GM18858 (cell line): ENCODE measurements at regions not wholly inside any gene's neighbourhood (a gene's known extent, or its start where the extent isn't known, plus 50 kb on each side); places are given as distances from the start of the nearest gene placed in this dataset.
A peak's percentile ranks its signal among the peaks of the same experiment; 100 is the strongest.

Experiments
- ATAC-seq: cut with Tn5 transposase; IDR thresholded peaks from one replicate; pipeline ENCODE4 v1.9.1; 2021; ENCODE audit not compliant: unreplicated experiment

DNA sequence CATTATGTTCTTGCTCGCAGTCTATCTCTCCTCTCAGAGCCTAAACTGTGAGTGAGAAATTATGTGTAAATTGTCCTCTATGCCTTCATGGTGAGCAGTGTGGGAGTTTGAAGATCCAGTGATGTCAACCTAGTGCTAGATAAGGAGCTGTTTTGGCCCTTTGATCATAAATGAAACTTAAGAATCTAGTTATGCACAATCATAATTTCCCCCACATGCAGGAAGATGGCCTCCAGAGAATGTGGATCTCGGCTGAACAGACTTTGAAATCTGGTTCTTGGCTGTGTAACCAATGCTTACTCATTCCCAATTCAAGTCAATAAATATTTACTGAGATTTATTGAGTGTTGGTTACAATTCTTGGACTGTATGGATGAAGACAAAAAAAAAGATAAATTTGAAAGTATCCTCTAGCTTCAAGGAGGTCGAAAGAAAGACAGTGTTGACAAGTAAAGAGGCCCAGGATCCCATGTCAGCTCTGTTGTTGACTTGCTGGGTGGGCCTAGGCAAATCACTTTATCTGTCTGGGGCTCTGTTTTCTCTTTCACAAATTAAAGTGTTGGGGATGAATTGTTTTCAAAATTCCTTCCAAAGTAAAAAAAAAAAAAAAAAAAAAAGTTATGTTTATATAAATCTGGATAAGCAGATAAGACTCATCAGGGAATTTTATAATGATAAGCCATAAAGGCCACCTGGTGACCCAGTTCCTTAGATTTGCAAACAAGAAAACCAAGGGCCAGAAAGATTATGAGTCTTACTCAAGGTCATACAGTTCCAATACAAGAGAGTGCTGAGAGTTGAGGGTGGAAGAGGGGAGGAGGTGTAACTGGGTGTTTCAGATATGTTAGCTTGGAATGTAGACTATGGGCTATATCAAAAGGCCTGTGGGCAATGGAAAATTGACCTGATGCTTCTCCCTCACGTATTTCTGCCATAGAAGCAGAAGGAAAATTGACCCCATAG lies 969.9 kb downstream of the KCNMA1 start:
- ATAC-seq, result no peak

DNA sequence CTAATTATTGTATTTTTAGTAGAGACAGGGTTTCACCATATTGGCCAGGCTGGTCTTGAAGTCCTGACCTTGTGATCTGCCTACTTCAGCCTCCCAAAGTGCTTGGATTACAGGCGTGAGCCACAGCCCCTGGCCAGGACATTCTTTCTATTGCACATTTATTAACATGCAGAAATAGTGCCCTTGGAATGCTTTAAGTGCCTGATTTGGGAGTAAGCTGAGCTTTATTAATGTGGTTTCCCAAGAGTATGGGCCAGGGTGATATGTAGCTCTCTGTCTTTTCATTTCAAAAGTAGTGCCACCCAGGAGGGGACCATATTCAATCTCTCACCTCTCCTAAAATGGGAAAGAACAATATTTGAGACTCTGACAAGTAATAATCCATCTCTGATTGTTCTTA lies 970.7 kb downstream of the KCNMA1 start:
- no peak for ATAC-seq

DNA sequence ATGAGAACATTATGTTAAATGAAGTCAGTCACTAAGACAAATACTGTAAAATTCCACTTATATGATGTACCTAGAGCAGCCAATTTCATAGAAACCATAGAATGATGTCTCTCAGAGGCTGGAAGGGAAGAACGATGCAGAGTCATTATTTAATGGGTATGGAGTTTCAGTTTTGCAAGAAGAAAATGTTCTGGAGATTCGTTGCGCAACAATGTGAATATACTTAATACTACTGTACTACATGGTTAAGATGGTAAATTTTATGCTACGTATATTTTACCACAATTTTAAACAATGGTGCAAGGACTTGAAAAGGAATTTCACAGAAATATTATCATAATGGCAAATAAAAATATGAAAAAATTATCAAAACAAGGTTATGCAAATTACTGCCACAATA lies 972.6 kb downstream of the KCNMA1 start:
- ATAC-seq, result no peak

DNA sequence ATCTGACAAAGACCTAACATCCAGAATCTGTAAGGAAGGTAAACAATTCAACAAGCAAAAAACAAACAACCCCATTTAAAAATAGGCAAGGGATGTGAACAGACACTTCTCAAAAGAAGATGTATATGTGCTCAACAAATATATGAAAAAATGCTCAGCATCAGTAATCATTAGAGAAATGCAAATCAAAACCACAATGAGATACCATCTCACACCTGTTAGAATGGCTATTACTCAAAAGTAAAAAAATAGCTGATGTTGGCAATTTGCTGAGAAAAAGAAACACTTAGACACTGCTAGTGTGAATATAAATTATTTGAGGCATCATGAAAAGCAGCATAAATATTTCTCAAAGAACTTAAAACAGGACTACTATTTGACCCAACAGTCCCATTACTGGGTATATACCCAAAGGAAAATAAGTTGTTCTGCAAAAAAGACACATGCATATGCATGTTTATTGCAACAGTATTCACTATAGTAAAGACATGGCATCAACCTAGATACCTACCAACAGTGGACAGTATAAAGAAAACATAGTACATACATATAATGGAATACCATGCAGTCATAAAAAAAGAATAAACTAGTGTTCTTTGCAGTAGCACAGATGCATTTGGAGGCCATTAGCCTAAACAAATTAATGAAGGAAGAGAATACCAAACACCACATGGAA lies 980.1 kb downstream of the KCNMA1 start:
- no peak for ATAC-seq

DNA sequence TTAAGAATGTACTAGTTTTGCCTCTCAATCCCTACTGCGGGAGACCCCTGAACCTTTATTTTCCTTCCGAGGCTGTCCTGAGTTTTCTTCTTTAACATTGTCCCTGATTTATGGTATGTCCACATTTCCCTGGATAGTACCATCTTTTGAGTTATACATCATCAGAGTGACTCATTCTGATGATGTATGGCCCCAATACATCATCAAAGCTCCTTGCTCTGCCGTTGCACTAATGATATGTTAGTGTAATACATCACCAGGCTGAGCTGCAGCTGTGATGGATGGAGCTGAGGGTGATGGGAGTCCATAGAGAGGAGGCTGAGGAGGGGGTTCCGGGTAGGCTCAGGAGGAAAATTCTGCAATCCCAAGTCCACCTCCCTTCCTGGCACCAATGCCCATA lies 986.5 kb downstream of the KCNMA1 start:
- no peak for ATAC-seq

DNA sequence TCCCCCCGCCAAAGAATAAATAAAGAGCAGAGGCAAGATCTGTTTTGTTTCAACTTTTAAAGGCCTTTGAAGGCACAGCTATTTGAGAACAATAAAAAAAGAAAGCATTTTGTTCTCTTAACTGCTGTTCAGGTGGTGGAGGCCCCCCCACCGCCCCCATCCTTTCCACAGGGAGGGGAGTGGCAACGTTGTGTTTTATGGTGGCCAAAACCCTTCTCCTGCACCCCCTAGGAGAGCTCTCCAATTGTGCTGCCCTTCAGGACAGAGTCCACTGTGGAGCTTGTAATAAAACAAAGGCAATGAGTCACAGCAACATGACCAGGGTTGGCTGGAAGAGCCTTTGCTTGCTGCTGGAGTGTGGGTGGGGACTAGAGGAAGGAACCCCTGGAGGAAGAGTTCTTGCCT lies 987.9 kb downstream of the KCNMA1 start:
- ATAC-seq, result no peak

DNA sequence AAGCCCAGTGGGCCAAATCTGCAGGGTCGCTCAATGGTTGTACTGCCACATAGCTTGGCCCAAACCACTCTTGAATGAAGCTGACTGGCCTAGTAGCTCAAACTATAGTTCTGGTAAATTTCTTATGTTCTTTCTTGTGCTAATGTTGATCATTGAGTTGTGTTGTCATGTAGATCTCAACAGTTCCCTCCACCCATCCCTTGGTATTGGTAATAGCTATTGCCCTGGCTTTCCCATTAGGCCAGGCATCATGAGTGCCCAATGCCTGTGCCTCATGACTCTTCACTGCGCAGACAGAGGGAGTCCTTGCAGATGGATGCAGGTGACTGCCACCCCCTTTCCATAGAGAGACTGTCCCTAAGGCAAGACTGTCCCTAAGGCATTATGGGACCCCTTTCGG lies 988.4 kb downstream of the KCNMA1 start:
- no peak for ATAC-seq

DNA sequence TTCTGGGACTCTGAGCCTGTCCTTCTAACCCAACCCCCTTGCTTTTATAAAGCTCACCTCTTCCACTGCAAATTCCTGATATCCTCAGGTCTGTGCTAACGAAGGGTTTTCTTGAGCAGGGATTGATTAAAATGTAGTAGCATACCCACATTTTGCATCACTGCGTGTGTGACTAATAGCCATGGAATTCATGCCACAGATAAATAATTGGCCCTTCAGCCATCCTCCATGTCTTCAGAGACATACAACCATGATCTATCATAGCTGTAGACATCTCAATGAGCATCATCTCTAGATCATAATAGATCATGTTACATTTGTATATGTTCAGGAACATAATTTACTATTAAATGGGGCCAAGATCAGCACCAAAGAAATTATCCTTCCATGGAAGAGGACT lies 990.3 kb downstream of the KCNMA1 start:
- no peak for ATAC-seq

DNA sequence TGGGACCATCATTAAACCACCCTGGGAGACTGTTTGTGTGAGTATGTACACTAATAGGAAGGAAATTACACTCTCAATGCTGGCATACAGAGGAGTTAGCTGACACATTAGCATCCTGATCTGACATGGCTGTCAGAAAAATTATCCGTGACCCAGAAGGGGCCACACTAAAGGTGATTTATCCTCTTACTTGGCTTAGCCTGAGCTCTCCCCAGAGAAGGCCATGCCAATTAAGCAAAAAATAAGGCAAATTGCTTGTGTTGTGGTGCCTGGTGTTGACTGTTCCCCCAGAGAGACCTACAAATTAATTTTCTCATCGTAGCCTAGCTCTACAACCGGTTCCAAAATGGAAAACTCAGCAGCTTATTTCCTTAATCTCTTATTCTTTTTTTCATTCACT lies 992.3 kb downstream of the KCNMA1 start:
- no peak for ATAC-seq

DNA sequence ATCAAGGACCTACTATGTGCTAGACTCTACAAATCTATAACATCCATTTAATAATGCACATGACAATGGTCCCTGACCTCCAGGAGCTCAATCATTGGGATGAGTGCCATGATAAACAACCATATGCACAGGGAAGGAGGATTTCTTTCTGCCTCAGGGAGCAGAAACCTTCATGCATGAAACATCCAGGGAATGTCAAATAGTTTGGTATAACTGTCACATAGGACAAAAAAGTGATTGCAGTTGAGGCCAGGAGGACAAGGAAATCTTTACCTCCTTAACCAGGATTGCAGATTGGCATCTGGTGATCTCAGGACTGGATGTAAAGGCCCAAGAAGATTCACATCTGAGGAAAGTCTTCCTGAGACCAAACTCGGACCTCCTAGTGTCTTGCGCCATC lies 993.1 kb downstream of the KCNMA1 start:
- no peak for ATAC-seq

DNA sequence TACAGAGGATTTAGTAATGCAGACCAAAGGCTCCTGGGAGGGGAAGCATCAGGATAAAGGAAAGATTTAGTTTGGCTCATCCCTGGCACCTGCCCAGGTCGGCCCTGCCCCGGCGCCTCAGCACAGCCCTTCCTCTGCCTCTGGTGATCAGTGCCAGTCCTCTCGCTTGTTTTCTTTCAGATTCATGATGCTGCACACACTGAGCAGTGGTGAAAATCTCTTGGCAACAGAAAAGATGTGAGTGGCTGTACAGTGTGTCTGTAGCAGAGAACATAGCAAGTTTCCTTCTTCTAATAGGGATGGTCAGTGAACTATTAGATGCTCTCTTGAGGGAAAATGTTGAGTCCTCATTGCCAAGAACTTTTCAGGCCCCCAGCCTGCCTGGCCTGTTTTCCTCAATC lies 994.1 kb downstream of the KCNMA1 start:
- no peak for ATAC-seq

DNA sequence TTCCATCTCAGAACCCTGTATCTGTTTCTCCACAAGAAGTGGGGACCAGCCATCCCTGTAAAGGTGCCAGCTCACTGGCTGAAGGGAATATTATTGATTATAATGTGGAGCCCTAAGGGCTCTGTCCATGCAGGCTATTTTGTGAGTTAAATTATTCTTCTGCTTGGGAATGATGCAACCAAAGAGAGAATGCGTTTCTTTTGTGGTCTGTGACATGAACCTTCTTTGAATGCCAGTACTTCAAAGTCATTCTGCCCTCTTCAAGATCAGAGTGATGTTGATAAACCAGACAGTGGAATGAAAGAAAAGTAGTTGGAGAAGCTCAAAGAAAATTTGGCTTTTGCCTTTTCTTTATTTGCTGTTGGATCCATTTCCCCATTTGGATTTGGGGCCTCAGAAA lies 995.2 kb downstream of the KCNMA1 start:
- no peak for ATAC-seq

DNA sequence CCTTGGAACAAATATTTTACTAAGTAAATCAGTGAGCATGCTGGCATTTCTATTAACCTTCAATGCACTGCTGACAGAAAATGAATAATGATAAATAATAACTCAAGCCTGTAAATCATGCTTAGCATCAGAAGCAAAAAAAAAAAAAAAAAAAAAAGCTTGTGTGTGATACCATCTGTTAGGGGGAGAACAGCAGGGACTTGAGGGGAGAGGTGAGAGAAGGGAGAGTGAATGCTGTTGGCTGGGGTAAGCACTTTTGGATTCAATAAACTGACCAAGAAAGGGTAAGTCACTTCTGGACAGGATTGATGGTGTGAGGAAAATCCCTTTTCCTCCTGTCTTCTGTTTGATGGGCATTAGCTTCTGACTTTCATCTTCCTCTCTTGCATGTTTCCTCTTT lies 996.4 kb downstream of the KCNMA1 start:
- ATAC-seq, result no peak

DNA sequence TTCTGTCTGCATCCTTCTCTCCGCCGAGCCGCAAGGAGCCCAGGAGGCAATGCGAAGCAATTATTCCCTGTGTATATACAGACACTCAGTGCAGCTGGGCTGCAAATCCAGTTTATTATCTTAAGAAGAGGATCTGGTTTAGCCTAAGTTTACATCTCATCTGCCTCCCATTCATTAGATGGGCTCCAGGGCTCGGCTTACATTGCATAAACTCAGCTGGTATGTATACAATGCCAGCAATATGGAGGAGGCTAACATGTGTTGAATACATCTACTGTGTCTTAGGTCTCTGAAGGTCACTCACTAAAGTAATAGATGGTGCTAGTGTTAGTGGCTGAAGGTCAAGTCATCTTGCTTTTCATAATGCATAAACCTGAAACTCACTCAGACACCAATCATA lies 996.8 kb downstream of the KCNMA1 start:
- ATAC-seq, result no peak

DNA sequence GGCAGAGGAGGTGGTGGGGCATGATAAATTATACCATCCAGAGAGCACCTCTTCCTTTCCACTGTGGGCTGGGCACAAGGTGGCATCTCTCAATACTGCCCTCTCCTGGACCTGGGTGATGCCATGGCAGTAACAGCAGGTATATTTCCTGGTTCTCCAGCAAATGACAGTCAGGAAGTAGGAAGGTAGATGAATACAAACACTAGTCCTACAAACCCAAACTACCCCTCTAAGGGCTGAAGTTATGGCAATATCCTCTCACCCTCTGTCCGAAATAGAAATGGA lies 1004.9 kb downstream of the KCNMA1 start:
- ATAC-seq, result no peak

DNA sequence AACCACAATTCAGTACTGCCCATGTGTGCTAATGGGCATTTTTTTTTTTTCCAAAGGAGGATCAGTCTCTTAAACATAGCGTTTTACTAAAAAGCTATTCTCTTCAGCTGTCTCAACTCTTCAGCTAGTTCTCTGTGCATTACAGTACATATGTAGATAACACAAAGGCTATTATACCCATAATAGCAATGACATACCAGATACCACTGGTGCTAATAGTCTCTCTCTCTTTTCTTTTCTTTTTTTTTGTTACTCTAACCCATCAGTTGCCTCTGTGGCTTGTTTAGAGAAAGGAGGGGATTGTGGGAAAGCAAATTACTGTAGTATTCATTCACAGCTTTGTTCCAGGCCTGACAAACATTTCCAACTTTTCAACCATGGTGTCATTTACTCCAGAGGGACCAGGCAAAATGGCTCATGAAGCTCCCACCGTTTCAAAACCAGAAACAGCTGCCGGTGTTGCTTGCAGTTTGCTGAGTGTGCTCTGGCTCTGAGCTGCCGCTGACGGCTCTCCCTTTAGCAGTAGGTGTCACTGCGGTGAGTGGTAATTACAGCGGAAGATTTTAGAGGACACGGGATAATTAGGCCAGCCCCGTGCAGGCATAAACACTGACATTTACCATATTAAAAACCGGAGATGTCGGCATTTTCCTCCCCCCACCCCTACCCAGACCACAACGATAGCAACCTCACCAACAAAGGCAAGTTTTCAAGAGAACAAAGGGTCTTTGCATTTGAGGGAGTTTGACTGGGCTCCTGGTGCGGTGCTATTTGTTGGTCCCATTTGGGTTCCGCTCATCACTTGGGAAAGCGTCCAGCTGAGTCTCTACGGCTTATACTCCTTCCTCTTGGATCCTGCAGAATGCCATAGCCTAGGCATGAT lies 1005.5 kb downstream of the KCNMA1 start:
- no peak for ATAC-seq

DNA sequence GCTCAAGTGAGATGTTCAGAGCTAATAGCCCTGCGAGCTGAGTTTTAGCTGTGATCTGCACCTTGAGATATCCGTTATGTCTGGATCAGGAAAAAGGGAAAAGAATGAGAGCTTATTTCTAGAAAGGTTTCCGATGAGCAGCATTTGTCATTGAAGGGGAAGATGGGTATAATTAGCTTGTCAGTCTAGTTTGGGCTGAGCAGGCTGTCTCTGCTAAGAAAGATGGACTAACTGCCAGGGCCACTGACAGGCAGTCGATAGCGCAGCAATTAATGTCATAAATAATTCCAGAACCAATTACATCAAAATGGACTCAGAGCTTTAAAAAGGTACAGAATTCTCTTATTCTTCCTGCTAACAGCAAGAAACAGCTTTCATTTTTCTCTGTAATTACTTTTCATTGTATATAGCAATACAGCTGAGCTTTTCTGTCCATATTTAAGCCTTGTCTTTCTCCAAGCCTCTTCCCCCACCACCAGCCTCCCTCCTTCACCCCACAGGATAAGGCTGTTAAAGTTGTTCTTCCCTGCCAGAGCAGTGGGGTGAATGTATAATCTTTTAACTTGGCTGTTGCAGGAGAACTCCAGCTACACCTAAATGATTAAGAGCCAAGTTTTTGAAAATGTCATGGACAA lies 1006.5 kb downstream of the KCNMA1 start:
- ATAC-seq, result no peak

DNA sequence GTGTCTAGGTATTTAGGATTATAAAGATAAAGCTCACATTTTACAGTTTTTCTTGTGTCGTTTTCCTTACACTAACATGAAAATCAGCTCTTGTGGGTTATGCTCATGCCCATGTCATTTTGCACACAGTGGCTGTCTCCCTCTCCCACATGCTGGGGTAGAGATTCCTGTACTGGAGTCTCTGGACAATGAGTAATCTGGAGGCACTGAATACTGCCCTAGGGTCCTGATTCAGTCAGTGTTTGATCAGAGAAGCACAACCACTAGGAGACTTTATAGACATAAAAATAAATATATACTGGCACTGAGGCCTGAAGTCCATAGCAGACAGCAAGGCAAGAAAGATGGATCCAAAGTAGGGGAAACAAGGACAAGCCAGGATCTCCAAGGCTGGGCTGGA lies 1008.8 kb downstream of the KCNMA1 start:
- ATAC-seq, result no peak

DNA sequence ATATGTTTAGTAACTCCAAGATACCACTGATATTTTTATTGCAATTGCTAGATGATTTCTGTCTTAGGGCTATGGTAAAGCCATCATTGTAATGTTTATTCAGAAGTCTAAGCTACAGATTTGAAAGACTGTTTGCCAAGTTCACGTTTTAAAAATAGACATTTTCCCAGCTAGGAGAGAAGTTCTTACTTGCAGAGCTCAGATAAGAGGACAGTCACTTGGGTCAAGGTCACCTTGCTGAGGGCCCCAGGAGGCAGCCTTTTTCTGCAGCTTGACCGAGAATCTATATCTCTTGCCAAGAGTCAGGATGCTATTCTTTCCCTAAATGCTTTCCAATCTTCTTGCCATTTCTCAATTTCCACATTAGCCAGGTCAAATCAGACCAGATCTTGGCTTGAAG lies 1011.2 kb downstream of the KCNMA1 start:
- ATAC-seq, result no peak

DNA sequence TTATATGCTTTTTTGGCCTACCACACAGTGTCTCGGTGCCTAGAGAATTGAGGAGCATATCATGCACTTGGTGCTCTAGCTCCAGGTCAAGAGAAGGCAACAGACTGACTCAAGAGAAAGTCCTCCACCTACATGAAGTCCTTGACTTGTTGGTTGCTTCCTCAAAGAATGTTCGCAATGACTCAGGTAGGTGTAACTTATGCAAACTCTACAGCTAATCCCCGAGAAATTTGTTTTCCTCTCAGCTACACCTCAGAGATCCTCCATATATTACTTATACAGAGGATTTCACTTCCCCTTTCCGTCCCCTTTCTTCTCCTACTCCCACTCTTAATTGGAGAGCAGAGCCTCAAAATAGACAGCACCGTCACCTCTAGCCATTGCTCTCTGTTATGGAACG lies 1013.1 kb downstream of the KCNMA1 start:
- ATAC-seq, result peak; percentile 98

DNA sequence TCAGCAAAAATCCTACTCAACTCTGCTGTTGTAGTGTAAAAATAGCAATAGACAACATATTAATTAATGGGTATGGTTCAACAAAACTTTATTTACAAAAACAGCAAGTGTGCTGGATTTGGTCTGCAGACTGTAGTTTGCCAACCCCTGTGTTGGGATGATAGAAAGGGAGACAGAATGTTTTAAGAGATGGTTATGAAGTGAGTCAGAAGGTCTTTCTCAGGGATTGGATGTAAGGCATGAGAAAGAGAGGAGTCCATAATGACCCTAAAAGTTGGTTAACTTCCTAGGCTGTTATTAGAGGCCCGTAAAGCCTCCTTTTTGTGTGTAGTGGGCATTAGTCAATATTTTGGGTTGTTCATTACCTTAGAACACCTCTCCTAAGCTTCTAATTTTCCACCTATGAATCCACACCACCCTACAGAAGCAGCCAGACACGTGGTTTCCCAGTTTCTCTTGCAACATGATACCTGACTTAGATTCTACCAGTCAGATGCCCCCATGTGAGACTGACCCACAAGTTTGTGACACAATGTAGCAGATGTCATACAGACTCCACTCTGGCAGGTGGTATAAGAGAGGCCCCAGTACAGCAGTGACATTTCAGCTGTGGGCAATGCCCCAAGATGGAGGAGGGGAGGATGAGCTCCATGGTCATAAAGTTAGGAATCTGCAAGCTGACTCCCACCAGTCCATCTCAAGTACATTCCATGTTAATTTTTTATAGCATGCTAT lies 1015.6 kb downstream of the KCNMA1 start:
- no peak for ATAC-seq
